Peyer's patch (tissue), 4 donors: ENCODE measurements at regions not wholly inside any gene's neighbourhood (a gene's known extent, or its start where the extent isn't known, plus 50 kb on each side); places are given as distances from the start of the nearest gene placed in this dataset.
"Not testable (repeated sequence)": the region's sequence is repeated elsewhere in the genome, so short reads cannot be mapped to it uniquely, and the experiment has no call there.

Experiments
- DNase-seq, 3 donors: peaks; one replicate each; pipeline ENCODE4 v3.0.0-alpha.2; 2017 to 2019
- H3K27ac ChIP-seq, 4 donors: fragments of 200-600 bp; sonication (generic); one replicate each; pipeline ENCODE4 v1.5.1; 2016 to 2019
- H3K27me3 ChIP-seq, 2 donors: fragments of 200-600 bp; sonication (generic); one replicate each; pipeline ENCODE4 v1.5.1; 2019
- H3K36me3 ChIP-seq, 3 donors: fragments of 200-600 bp; sonication (generic); one replicate each; pipeline ENCODE4 v1.5.1; 2016 to 2019
- H3K4me1 ChIP-seq, 4 donors: fragments of 200-600 bp; sonication (generic); one replicate each; pipeline ENCODE4 v1.5.1; 2016 to 2019
- H3K4me3 ChIP-seq, 4 donors: fragments of 200-600 bp; sonication (generic); 1 replicate in 3 of 4; 2 replicates in 1 of 4; pipeline ENCODE4 v1.5.1; 2016 to 2019; ENCODE audit warnings: mild to moderate bottlenecking in 1 of 4
- H3K9me3 ChIP-seq, 4 donors: fragments of 200-600 bp; sonication (generic); one replicate each; pipeline ENCODE4 v1.5.1; 2016 to 2019; ENCODE audit warnings: mild to moderate bottlenecking in 1 of 4
- POLR2A ChIP-seq, 2 donors: fragments of 450-650 bp; IDR thresholded peaks; one replicate each; pipeline ENCODE4 v1.5.1; 2017; ENCODE audit warnings: antibody characterized with exemption in 2 of 2, mild to moderate bottlenecking in 2 of 2, moderate library complexity in 2 of 2
- TF ChIP-seq, protein P1 (sequence below), 6 experiments: fragments of 450-650 bp in 4 of 6; fragments of 200-600 bp in 2 of 6; sonication (generic) in 1 of 6; IDR thresholded peaks; one replicate each; pipeline ENCODE4 v1.5.1; 2017 to 2019; ENCODE audit warnings: antibody characterized with exemption in 6 of 6, mild to moderate bottlenecking in 3 of 6, moderate library complexity in 1 of 6

DNA sequence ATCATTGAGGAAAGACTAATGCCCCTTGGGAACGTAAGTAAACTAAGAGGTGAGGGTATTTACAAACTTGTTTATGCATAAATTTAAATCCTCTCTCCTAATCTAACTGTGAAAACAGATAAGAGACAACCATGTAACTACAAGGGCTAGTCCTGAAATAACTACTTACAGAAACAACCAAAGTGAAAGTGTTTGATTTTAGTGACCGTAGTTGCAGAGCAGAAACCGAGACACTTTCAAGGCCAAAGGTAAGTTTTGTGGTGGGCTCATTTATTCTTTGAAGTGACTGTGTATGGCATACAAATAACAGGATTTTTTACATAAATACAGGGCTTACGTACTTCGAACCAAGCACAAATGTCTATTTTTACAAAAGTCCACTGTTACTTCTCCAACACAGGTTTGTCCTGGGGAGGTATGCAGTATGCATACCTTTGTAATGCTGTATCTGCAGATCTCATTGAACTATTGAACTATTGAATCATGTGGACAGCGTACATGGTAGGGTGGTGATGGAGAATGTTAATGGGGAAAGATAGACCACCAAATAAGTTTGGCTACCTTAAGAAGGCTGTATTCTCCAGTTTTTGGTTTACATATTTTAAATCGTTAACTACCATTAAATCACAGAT, 99.6 kb upstream of the RBMS3 start:
- DNase-seq = no peak
- TF ChIP-seq, protein P1, sequence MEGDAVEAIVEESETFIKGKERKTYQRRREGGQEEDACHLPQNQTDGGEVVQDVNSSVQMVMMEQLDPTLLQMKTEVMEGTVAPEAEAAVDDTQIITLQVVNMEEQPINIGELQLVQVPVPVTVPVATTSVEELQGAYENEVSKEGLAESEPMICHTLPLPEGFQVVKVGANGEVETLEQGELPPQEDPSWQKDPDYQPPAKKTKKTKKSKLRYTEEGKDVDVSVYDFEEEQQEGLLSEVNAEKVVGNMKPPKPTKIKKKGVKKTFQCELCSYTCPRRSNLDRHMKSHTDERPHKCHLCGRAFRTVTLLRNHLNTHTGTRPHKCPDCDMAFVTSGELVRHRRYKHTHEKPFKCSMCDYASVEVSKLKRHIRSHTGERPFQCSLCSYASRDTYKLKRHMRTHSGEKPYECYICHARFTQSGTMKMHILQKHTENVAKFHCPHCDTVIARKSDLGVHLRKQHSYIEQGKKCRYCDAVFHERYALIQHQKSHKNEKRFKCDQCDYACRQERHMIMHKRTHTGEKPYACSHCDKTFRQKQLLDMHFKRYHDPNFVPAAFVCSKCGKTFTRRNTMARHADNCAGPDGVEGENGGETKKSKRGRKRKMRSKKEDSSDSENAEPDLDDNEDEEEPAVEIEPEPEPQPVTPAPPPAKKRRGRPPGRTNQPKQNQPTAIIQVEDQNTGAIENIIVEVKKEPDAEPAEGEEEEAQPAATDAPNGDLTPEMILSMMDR (IDR thresholded peaks at IDR 0.05) = no peak
- no peak for TF ChIP-seq POLR2A (IDR thresholded peaks at IDR 0.05)
- Histone ChIP-seq H3K36me3 (no peaks in the 10 kb centered on the region), H3K27ac (no peak overlapping the region), H3K9me3 (no peaks in the 10 kb centered on the region), H3K27me3 (no peaks in the 10 kb centered on the region), H3K4me3 (no peak overlapping the region), H3K4me1 (peaks cover 0 to 5% (median 0%) of the 10 kb centered on the region in 4 donors)

DNA sequence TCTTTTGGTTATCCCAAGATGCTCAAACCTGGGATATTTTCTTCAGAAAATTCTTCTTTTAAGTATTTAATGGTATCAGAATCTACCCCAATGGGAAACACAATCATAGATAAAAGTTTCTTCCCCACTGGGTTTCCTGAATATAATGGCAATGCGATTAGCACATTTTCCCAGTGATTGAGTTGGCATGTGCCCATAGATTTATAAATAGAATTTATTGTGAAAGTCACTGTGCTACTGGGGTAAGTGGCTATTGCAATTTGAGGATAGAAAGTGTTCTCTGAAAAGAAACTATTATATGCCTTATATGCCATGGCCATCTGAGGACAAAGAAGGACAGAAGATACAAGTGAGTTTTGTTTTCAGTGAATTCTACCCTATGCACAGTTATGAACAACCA, 99.0 kb upstream of the RBMS3 start:
- H3K4me1 ChIP-seq = no peaks in the 10 kb centered on the region
- H3K27ac ChIP-seq = no peak overlapping the region
- DNase-seq = no peak
- no peak overlapping the region for H3K4me3 ChIP-seq
- TF ChIP-seq, protein P1 (IDR thresholded peaks at IDR 0.05) = no peak
- TF ChIP-seq POLR2A (IDR thresholded peaks at IDR 0.05) = no peak
- no peaks in the 10 kb centered on the region for H3K27me3 ChIP-seq
- H3K36me3 ChIP-seq = no peaks in the 10 kb centered on the region
- no peaks in the 10 kb centered on the region for H3K9me3 ChIP-seq

DNA sequence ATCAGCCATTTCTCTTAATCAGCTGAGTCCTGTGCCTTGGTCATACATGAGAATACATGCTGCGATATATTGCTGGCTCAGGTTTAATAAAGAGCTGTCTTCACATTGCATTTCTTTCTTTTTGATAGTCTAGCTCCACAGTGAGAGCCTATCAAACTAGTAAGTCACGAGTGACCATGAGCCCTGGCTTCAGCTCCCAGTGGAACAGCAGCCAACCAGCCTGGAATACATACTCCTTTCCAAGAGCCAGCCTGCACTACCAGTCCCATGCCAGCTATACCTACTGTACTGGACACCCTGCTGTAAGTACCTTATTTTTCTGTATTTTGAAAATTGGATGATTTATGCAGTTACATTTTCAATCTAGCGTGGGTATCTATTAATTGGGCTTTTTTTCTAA, 98.0 kb upstream of the RBMS3 start:
- not testable (repeated sequence) for H3K9me3 ChIP-seq, H3K4me3 ChIP-seq, H3K27me3 ChIP-seq, H3K27ac ChIP-seq, H3K36me3 ChIP-seq, H3K4me1 ChIP-seq, DNase-seq

DNA sequence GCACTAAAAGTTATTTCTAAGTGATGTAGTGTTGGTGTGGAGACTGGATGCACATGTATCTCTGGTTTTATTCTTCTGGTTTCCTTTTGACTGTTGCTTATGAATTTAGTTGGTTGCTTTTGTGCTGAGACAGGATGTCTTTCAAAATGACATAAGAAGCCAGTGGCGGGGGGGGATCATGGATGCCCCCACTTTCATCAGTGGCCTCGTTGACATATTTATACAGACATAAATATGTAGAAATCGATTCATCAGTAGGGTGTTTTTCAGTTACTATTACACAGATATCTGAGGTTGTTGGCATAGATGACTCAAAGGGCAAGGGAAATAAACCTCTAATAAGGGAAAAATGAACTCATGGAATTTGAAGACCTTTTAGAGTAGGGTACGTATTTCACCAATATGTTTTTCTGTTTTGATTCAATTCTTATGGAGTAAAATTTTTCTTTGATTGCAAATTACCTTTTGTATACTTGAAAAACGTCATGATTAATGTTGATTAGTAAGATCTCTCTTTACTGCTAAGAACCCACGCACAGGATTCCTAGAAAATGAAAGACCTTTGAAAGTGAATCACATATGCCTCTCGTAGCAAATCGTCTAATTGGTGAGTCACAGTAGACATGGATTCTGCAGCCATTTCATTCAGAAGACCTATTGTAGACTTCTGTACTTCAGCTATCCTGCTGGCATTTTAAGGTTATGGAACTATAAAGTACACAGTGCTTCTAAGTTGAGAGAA, 97.4 kb upstream of the RBMS3 start:
- Histone ChIP-seq H3K27ac (no peak overlapping the region), H3K27me3 (no peaks in the 10 kb centered on the region), H3K4me3 (no peak overlapping the region), H3K36me3 (no peaks in the 10 kb centered on the region), H3K4me1 (no peaks in the 10 kb centered on the region), H3K9me3 (no peaks in the 10 kb centered on the region)
- TF ChIP-seq, protein P1 (IDR thresholded peaks at IDR 0.05) = no peak
- no peak for TF ChIP-seq POLR2A (IDR thresholded peaks at IDR 0.05)
- no peak for DNase-seq

DNA sequence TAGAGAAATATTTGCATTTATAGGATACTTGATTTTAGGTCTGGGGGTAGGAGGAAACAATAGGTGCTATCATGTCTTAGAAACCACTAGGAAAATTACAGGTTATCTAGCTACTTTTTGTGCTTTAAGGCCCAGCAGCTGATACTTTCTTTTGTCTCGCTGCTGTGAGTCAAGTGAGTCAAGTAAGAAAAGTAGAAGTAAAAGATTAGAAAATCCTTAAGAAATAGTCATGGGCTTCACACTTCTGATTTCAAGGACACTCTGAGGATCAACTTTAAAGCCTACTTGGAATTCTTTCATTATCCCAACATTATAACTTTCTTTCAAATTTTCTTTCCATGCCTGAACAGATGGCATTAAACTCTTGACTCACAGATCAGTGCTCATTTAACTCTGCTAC, 95.2 kb upstream of the RBMS3 start:
- no peak for TF ChIP-seq POLR2A (IDR thresholded peaks at IDR 0.05)
- TF ChIP-seq, protein P1 (IDR thresholded peaks at IDR 0.05) = no peak
- Histone ChIP-seq H3K27ac (no peak overlapping the region), H3K27me3 (no peaks in the 10 kb centered on the region), H3K36me3 (no peaks in the 10 kb centered on the region), H3K9me3 (no peaks in the 10 kb centered on the region), H3K4me1 (no peaks in the 10 kb centered on the region), H3K4me3 (no peak overlapping the region)
- no peak for DNase-seq

DNA sequence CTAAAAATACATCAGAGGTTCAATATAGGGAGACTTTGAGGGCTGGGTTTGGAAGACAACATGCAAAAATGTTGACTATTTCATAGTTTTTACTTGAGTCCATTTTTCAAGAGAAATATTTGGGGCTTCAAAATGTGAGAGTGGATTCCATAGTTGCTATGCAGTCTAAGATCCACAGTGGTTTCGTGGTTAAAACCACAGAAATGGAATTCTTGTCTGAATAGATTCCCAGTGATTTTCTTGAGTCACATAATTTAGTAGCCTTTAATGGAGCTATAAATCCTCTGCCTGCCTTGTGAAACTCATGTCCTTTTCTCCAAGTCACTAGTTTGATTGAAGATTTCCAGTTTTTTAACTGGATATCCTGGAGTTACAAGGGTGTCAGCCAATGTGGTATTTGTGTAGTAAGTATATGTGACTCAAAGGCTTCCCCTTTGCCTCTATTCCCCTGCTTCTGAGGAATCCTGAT, 94.7 kb upstream of the RBMS3 start:
- Histone ChIP-seq H3K9me3 (no peaks in the 10 kb centered on the region), H3K27ac (no peak overlapping the region), H3K4me1 (no peaks in the 10 kb centered on the region), H3K27me3 (no peaks in the 10 kb centered on the region), H3K4me3 (no peak overlapping the region), H3K36me3 (no peaks in the 10 kb centered on the region)
- TF ChIP-seq, protein P1 (IDR thresholded peaks at IDR 0.05) = no peak
- no peak for TF ChIP-seq POLR2A (IDR thresholded peaks at IDR 0.05)
- no peak for DNase-seq
